WTC11 (cell line): ENCODE measurements at regions not wholly inside any gene's neighbourhood (a gene's known extent, or its start where the extent isn't known, plus 50 kb on each side); places are given as distances from the start of the nearest gene placed in this dataset.

Experiments used
- ATAC-seq: fragments of 200-7000 bp; cut with Tn5 transposase; 2 replicates; pipeline ENCODE4 v1.10.0; 2021; ENCODE audit warnings: mild to moderate bottlenecking, moderate library complexity
- CTCF ChIA-PET: fragments of 300-600 bp; sonication (Branson Sonifier 250); formaldehyde crosslinking; loops from one replicate; lab custom pipeline; 2021; ENCODE audit warnings: antibody characterized with exemption; lab: Charles Lee
- POLR2A ChIA-PET: fragments of 350-600 bp; sonication (Branson Sonifier 250); formaldehyde crosslinking; loops from one replicate; lab custom pipeline; 2021; ENCODE audit warnings: antibody characterized with exemption; lab: Charles Lee
- DNase-seq: peaks from one replicate; pipeline ENCODE4 v3.0.0; 2021; ENCODE audit warnings: low spot score
- H3K27ac Mint-ChIP-seq: 2 replicates; pipeline ENCODE4 v1.8.0; 2021; ENCODE audit warnings: mixed read lengths
- H3K27me3 Mint-ChIP-seq: 2 replicates; pipeline ENCODE4 v1.8.0; 2021; ENCODE audit warnings: low read depth, mild to moderate bottlenecking, moderate library complexity, mixed read lengths
- H3K36me3 Mint-ChIP-seq: 2 replicates; pipeline ENCODE4 v1.8.0; 2021; ENCODE audit warnings: mixed read lengths
- H3K4me1 Mint-ChIP-seq: 2 replicates; pipeline ENCODE4 v1.8.0; 2022; ENCODE audit warnings: mixed read lengths
- H3K4me3 Mint-ChIP-seq: 2 replicates; pipeline ENCODE4 v1.8.0; 2021; ENCODE audit warnings: mild to moderate bottlenecking, moderate library complexity, mixed read lengths
- H3K9me3 Mint-ChIP-seq: 2 replicates; pipeline ENCODE4 v1.8.0; 2021; ENCODE audit warnings: mixed read lengths
- CREB1 ChIP-seq: sonication (generic); formaldehyde crosslinking; IDR thresholded peaks from 2 replicates; pipeline ENCODE4 v1.8.0; 2023; ENCODE audit warnings: mild to moderate bottlenecking, missing genetic modification reagents
- FOXK1 ChIP-seq: sonication (generic); formaldehyde crosslinking; IDR thresholded peaks from 2 replicates; pipeline ENCODE4 v1.8.0; 2022; ENCODE audit warnings: mild to moderate bottlenecking, moderate library complexity, missing genetic modification reagents
- FOXP1 ChIP-seq: sonication (generic); formaldehyde crosslinking; IDR thresholded peaks from 2 replicates; pipeline ENCODE4 v1.8.0; 2022; ENCODE audit warnings: missing genetic modification reagents, mild to moderate bottlenecking, moderate library complexity, borderline replicate concordance
- IRF2 ChIP-seq: sonication (generic); formaldehyde crosslinking; IDR thresholded peaks from 2 replicates; pipeline ENCODE4 v1.8.0; 2022; ENCODE audit warnings: low read depth, missing genetic modification reagents, borderline replicate concordance
- JAZF1 ChIP-seq: fragments of 250-450 bp; sonication (Bioruptor Pico); IDR thresholded peaks from 2 replicates; pipeline ENCODE4 v1.9.0; 2021; ENCODE audit warnings: moderate library complexity, mild to moderate bottlenecking, inconsistent platforms
- NFYB ChIP-seq: sonication (generic); formaldehyde crosslinking; conservative IDR thresholded peaks from 2 replicates; pipeline ENCODE4 v1.8.0; 2022; ENCODE audit warnings: low read depth, missing genetic modification reagents
- NR1H2 ChIP-seq: sonication (generic); formaldehyde crosslinking; IDR thresholded peaks from 2 replicates; pipeline ENCODE4 v1.9.0; 2021; ENCODE audit warnings: mild to moderate bottlenecking, moderate library complexity, missing genetic modification reagents
- PRRX2 ChIP-seq: fragments of 250-450 bp; sonication (Bioruptor Pico); IDR thresholded peaks from 2 replicates; pipeline ENCODE4 v1.8.0; 2021; ENCODE audit warnings: mild to moderate bottlenecking
- RELA ChIP-seq: sonication (generic); formaldehyde crosslinking; IDR thresholded peaks from 2 replicates; pipeline ENCODE4 v1.8.1; 2022; ENCODE audit warnings: missing genetic modification reagents, mild to moderate bottlenecking, borderline replicate concordance
- RORB ChIP-seq: fragments of 250-450 bp; sonication (Bioruptor Pico); IDR thresholded peaks from 2 replicates; pipeline ENCODE4 v1.9.0; 2021; ENCODE audit warnings: mild to moderate bottlenecking
- SMAD3 ChIP-seq: sonication (generic); formaldehyde crosslinking; IDR thresholded peaks from 2 replicates; pipeline ENCODE4 v1.8.0; 2022; ENCODE audit warnings: missing genetic modification reagents, mild to moderate bottlenecking, borderline replicate concordance
- SOX15 ChIP-seq: fragments of 250-450 bp; sonication (Bioruptor Pico); IDR thresholded peaks from 2 replicates; pipeline ENCODE4 v1.9.0; 2021; ENCODE audit warnings: mild to moderate bottlenecking
- ZNF232 ChIP-seq: sonication (generic); formaldehyde crosslinking; IDR thresholded peaks from 2 replicates; pipeline ENCODE4 v1.8.0; 2022; ENCODE audit warnings: mild to moderate bottlenecking, missing genetic modification reagents
- ZNF263 ChIP-seq: sonication (generic); formaldehyde crosslinking; IDR thresholded peaks from 2 replicates; pipeline ENCODE4 v1.8.1; 2022; ENCODE audit warnings: low read depth, mild to moderate bottlenecking, moderate library complexity, missing genetic modification reagents
- ZNF396 ChIP-seq: fragments of 250-450 bp; sonication (Bioruptor Pico); IDR thresholded peaks from 2 replicates; pipeline ENCODE4 v1.8.0; 2021; ENCODE audit warnings: mild to moderate bottlenecking, moderate library complexity, borderline replicate concordance
- TF ChIP-seq, protein P1 (sequence below): sonication (generic); formaldehyde crosslinking; conservative IDR thresholded peaks from 2 replicates; pipeline ENCODE4 v1.8.1; 2022; ENCODE audit warnings: mild to moderate bottlenecking, missing genetic modification reagents
- TF ChIP-seq, protein P2 (sequence below): fragments of 250-450 bp; sonication (Bioruptor Pico); IDR thresholded peaks from 2 replicates; pipeline ENCODE4 v1.9.0; 2021; ENCODE audit warnings: mild to moderate bottlenecking
- TF ChIP-seq, protein P3 (sequence below): sonication (generic); formaldehyde crosslinking; IDR thresholded peaks from 2 replicates; pipeline ENCODE4 v1.8.1; 2023; ENCODE audit warnings: mild to moderate bottlenecking, missing genetic modification reagents, moderate library complexity
- TF ChIP-seq, protein P4 (sequence below): fragments of 250-450 bp; sonication (Bioruptor Pico); IDR thresholded peaks from 2 replicates; pipeline ENCODE4 v2.1.2; 2022; ENCODE audit warnings: mild to moderate bottlenecking, moderate library complexity
- TF ChIP-seq, protein P5 (sequence below): sonication (generic); formaldehyde crosslinking; IDR thresholded peaks from 2 replicates; pipeline ENCODE4 v1.8.1; 2022; ENCODE audit warnings: mild to moderate bottlenecking, moderate library complexity, missing genetic modification reagents
- TF ChIP-seq, protein P6 (sequence below): sonication (generic); formaldehyde crosslinking; IDR thresholded peaks from 2 replicates; pipeline ENCODE4 v1.8.1; 2023; ENCODE audit warnings: mild to moderate bottlenecking, missing genetic modification reagents, moderate library complexity

DNA sequence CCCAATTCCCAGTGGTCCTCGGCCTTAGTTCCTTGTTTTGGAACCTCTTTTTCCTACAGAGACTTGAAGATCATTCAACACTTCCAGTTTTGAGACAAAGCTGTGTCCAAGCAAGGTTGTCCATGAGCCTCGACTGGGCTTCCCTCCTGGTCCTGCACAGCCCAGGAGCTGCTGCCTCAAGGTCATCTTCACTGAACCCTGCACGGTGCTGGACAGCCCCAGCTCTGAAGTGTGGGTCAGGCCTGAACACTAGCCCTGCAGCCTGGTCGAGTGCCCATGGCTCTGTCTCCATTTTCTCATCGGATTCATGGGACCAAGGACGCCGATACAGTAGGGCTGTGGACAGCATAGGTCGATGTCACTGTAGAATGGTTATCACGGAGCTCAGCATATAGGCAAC is 68.0 kb upstream of the NFIL3 start (continued):
- TF ChIP-seq ZNF396 (CRISPR knock-in tag) (no peak), CREB1 (CRISPR knock-in tag) (no peak)
- TF ChIP-seq, protein P1, sequence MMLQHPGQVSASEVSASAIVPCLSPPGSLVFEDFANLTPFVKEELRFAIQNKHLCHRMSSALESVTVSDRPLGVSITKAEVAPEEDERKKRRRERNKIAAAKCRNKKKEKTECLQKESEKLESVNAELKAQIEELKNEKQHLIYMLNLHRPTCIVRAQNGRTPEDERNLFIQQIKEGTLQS, result no peak

DNA sequence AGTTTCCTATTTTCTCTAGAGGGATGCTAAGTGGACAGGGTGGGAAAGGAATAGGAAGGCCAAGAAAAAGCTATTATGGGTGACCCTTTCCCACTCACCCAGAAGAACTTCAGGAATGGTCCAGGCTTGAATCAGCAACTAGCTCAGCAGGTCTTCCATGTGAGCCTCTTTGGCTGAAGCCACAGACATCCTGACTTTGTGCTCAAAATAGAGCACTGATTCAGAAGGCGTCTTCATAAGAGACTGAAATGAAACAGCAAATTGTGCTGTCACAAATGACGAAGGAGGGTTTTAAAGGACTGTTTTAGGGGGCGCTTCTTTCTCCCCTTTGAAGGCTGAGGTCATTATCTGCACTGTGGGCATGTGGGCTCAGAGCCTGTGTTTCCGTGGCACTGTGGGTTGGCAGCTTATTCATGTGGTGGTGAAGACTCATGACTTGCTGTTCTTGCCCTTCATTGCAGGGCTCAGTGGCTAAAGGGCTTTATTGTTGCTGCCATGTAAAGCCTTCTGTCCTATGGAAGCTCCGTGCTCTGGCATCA is 65.8 kb upstream of the NFIL3 start:
- TF ChIP-seq FOXK1 (CRISPR knock-in tag), result no peak
- TF ChIP-seq IRF2, result no peak
- TF ChIP-seq, protein P2, sequence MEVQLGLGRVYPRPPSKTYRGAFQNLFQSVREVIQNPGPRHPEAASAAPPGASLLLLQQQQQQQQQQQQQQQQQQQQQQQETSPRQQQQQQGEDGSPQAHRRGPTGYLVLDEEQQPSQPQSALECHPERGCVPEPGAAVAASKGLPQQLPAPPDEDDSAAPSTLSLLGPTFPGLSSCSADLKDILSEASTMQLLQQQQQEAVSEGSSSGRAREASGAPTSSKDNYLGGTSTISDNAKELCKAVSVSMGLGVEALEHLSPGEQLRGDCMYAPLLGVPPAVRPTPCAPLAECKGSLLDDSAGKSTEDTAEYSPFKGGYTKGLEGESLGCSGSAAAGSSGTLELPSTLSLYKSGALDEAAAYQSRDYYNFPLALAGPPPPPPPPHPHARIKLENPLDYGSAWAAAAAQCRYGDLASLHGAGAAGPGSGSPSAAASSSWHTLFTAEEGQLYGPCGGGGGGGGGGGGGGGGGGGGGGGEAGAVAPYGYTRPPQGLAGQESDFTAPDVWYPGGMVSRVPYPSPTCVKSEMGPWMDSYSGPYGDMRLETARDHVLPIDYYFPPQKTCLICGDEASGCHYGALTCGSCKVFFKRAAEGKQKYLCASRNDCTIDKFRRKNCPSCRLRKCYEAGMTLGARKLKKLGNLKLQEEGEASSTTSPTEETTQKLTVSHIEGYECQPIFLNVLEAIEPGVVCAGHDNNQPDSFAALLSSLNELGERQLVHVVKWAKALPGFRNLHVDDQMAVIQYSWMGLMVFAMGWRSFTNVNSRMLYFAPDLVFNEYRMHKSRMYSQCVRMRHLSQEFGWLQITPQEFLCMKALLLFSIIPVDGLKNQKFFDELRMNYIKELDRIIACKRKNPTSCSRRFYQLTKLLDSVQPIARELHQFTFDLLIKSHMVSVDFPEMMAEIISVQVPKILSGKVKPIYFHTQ, result no peak
- ChIA-PET POLR2A (no interaction called here), CTCF (no interaction called here)
- no peaks in the 10 kb centered on the region for H3K36me3 Mint-ChIP-seq
- ATAC-seq (no peak), DNase-seq (no peak)
- peaks cover 8% of the 10 kb centered on the region for H3K9me3 Mint-ChIP-seq
- no peaks in the 10 kb centered on the region for H3K4me1 Mint-ChIP-seq
- no peak overlapping the region for H3K27ac Mint-ChIP-seq
- no peak overlapping the region for H3K4me3 Mint-ChIP-seq
- no peaks in the 10 kb centered on the region; the same call in 1 of the 2 replicates for H3K27me3 Mint-ChIP-seq

DNA sequence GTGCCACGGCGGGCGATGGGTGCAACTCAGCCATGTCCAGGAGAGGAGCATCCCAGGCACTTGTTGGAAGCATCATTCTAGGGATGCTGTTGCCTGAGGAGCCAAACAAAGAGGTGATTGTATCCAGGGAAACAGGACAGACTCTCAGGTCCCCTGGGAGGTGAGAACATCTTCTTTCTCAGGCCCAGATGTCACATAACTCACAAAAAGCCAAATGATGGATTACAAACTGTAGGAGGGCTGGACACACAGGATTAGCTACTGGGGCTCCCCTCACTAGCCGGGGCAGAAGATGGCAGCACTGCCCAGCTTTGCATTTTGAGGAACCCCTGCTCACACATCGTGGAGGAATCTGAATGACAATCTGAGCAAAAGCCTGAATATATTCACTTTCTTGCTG is 64.7 kb upstream of the NFIL3 start:
- Mint-ChIP-seq H3K27me3 (no peaks in the 10 kb centered on the region; the same call in 1 of the 2 replicates), H3K27ac (no peak overlapping the region), H3K4me1 (no peaks in the 10 kb centered on the region), H3K4me3 (no peak overlapping the region), H3K36me3 (no peaks in the 10 kb centered on the region), H3K9me3 (peaks cover 7% of the 10 kb centered on the region; the same call in 1 of the 2 replicates)
- no peak for TF ChIP-seq FOXP1
- TF ChIP-seq ZNF263 (CRISPR knock-in tag), result no peak
- TF ChIP-seq CREB1 (CRISPR knock-in tag), result no peak
- TF ChIP-seq JAZF1 (CRISPR knock-in tag), result no peak
- no peak for ATAC-seq
- ChIA-PET POLR2A (no interaction called here), CTCF (interaction anchor here (1.1 kb wide), 1 partner anchor 195 kb away, joined by 3 read pairs; no protein-coding TSS in a partner anchor)
- DNase-seq, result no peak

DNA sequence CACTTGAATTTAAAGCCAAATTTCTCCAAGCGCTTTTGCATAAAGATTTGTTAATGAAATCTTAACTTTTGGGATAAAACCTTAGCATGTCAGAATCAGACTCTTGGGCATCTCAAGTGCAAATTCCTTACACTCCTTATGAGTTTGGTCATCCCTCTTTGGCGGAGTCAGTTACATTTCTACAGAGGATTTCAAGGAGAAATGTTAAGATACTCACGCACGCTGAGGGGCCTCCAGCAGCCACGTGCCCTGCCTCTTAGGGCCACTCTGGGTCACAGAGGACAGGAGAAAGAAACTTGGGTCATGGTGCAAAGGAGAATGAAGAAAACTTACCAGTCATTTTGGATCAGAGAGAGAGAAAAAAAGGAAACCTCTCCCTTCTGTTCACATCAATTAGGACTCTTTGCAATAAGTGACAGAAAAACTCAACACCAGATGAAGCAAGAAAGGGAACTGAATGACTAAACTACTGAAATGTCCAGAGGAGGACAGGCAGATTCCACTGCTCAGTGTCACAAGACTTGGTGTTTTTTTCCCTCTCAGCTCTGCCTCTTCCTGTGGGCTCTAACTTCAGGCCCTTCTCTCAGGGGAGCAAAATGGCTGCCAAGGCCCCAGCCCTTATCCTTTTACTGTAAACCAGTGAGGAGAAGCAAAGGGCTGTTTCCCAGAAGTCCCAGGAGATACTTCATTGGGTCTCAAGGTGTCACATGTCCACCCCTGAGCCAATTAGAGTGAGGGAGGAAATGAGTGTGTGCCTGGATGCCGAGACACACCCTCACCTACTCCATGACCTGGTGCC is 63.3 kb upstream of the NFIL3 start:
- CTCF ChIA-PET, result no interaction called here
- H3K4me3 Mint-ChIP-seq, result no peak overlapping the region

DNA sequence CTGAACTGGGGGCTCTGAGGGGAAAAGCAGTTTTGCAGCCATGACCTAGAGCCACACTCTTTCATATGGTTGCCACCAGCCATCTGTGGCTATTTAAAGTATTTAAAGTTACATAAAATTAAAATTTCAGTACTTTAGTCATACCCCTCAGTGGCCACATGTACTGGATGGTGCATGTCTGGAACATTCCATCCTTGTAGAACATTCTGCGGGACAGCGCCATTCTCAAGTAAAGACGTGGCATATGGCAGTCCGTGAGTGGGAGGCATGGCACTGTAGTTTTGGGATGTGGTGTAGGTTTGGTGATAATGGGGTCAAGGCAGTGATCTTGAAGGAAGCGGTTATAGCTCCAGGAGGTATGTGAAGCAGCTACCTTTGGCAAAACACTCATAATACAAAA is 61.4 kb upstream of the NFIL3 start:
- H3K4me1 Mint-ChIP-seq, result no peaks in the 10 kb centered on the region
- no peak for ATAC-seq
- H3K27ac Mint-ChIP-seq, result no peak overlapping the region
- no peaks in the 10 kb centered on the region; the same call in 1 of the 2 replicates for H3K27me3 Mint-ChIP-seq
- POLR2A ChIA-PET, result no interaction called here
- H3K36me3 Mint-ChIP-seq, result no peaks in the 10 kb centered on the region
- peaks cover 7% of the 10 kb centered on the region; the same call in 1 of the 2 replicates for H3K9me3 Mint-ChIP-seq
- DNase-seq, result no peak
- CTCF ChIA-PET, result no interaction called here
- H3K4me3 Mint-ChIP-seq, result no peak overlapping the region
- TF ChIP-seq SMAD3 (CRISPR knock-in tag), result no peak
- TF ChIP-seq PRRX2 (CRISPR knock-in tag), result no peak
- TF ChIP-seq, protein P3, sequence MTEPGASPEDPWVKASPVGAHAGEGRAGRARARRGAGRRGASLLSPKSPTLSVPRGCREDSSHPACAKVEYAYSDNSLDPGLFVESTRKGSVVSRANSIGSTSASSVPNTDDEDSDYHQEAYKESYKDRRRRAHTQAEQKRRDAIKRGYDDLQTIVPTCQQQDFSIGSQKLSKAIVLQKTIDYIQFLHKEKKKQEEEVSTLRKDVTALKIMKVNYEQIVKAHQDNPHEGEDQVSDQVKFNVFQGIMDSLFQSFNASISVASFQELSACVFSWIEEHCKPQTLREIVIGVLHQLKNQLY, result no peak
- TF ChIP-seq, protein P4, sequence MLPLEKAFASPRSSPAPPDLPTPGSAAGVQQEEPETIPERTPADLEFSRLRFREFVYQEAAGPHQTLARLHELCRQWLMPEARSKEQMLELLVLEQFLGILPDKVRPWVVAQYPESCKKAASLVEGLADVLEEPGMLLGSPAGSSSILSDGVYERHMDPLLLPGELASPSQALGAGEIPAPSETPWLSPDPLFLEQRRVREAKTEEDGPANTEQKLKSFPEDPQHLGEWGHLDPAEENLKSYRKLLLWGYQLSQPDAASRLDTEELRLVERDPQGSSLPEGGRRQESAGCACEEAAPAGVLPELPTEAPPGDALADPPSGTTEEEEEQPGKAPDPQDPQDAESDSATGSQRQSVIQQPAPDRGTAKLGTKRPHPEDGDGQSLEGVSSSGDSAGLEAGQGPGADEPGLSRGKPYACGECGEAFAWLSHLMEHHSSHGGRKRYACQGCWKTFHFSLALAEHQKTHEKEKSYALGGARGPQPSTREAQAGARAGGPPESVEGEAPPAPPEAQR, result no peak
- TF ChIP-seq, protein P5, sequence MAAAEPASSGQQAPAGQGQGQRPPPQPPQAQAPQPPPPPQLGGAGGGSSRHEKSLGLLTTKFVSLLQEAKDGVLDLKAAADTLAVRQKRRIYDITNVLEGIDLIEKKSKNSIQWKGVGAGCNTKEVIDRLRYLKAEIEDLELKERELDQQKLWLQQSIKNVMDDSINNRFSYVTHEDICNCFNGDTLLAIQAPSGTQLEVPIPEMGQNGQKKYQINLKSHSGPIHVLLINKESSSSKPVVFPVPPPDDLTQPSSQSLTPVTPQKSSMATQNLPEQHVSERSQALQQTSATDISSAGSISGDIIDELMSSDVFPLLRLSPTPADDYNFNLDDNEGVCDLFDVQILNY, result no peak
- TF ChIP-seq SOX15, result no peak
- no peak for TF ChIP-seq RORB (CRISPR knock-in tag)
- TF ChIP-seq NFYB (CRISPR knock-in tag), result no peak
- no peak for TF ChIP-seq ZNF232
- no peak for TF ChIP-seq RELA

More for the DNA sequence above, 63.3 kb upstream of the NFIL3 start:
- H3K27ac Mint-ChIP-seq, result no peak overlapping the region
- no peaks in the 10 kb centered on the region for H3K36me3 Mint-ChIP-seq
- no peak for DNase-seq
- POLR2A ChIA-PET, result no interaction called here
- TF ChIP-seq, protein P6, sequence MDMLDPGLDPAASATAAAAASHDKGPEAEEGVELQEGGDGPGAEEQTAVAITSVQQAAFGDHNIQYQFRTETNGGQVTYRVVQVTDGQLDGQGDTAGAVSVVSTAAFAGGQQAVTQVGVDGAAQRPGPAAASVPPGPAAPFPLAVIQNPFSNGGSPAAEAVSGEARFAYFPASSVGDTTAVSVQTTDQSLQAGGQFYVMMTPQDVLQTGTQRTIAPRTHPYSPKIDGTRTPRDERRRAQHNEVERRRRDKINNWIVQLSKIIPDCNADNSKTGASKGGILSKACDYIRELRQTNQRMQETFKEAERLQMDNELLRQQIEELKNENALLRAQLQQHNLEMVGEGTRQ (CRISPR knock-in tag), result peak; percentile 39; the same call in 1 of the 2 replicates
- no peak for TF ChIP-seq NR1H2 (CRISPR knock-in tag)
- peaks cover 7% of the 10 kb centered on the region; the same call in 1 of the 2 replicates for H3K9me3 Mint-ChIP-seq
- no peak for ATAC-seq
- H3K27me3 Mint-ChIP-seq, result no peaks in the 10 kb centered on the region; the same call in 1 of the 2 replicates
- H3K4me1 Mint-ChIP-seq, result no peaks in the 10 kb centered on the region
